OCI-LY3 (cell line): ENCODE measurements at regions not wholly inside any gene's neighbourhood (a gene's known extent, or its start where the extent isn't known, plus 50 kb on each side); places are given as distances from the start of the nearest gene placed in this dataset.

ENCODE experiments used
- H2AFZ ChIP-seq: fragments of 200-600, 300-600 bp; shearing (Covaris generic); 2 replicates; pipeline ENCODE4 v1.6.0; 2014; ENCODE audit warnings: antibody characterized with exemption, low read depth, low read length
- H3K27ac ChIP-seq: fragments of 200-600, 300-600 bp; sonication (generic); 2 replicates; pipeline ENCODE4 v1.5.1; 2014; ENCODE audit warnings: mild to moderate bottlenecking, low read length, moderate library complexity, mixed read lengths
- H3K27me3 ChIP-seq: fragments of 200-600, 300-600 bp; sonication (generic); 2 replicates; pipeline ENCODE4 v1.6.1; 2014; ENCODE audit warnings: low read depth, low read length, mixed read lengths
- H3K36me3 ChIP-seq: fragments of 200-600, 300-600 bp; sonication (generic); replicated peaks from 2 replicates; pipeline ENCODE3; 2014; ENCODE audit warnings: low read depth, low read length, mixed read lengths
- H3K4me1 ChIP-seq: fragments of 300-600, 200-600 bp; sonication (generic); 2 replicates; pipeline ENCODE4 v1.6.1; 2014; ENCODE audit warnings: low read length, mixed read lengths
- H3K4me2 ChIP-seq: fragments of 200-600, 300-600 bp; sonication (generic); 2 replicates; pipeline ENCODE4 v1.6.1; 2014; ENCODE audit warnings: low read length, mixed read lengths
- H3K4me3 ChIP-seq: fragments of 300-600, 200-600 bp; sonication (generic); 2 replicates; pipeline ENCODE4 v1.5.1; 2014; ENCODE audit warnings: antibody characterized with exemption, mild to moderate bottlenecking, low read length, moderate library complexity
- H3K79me2 ChIP-seq: fragments of 300-600, 200-600 bp; shearing (Covaris generic); 2 replicates; pipeline ENCODE4 v1.6.1; 2014; ENCODE audit warnings: mild to moderate bottlenecking, low read length, mixed read lengths
- H3K9ac ChIP-seq: fragments of 300-600, 200-600 bp; shearing (Covaris generic); 2 replicates; pipeline ENCODE4 v1.6.0; 2014; ENCODE audit warnings: mild to moderate bottlenecking, low read length, moderate library complexity
- H3K9me3 ChIP-seq: fragments of 200-600, 300-600 bp; shearing (Covaris generic); 2 replicates; pipeline ENCODE4 v1.6.1; 2014; ENCODE audit warnings: low read length, mixed read lengths; ENCODE audit not compliant: insufficient read depth
- H4K20me1 ChIP-seq: fragments of 200-600, 300-600 bp; sonication (generic); 2 replicates; pipeline ENCODE4 v1.6.1; 2016; ENCODE audit warnings: low read length, mixed read lengths; ENCODE audit not compliant: insufficient read depth
- CTCF ChIP-seq: fragments of 200-600, 300-600 bp; sonication (generic); IDR thresholded peaks from 2 replicates; pipeline ENCODE4 v1.5.1; 2014; ENCODE audit warnings: antibody characterized with exemption, low read length, low read depth
- EZH2phosphoT487 ChIP-seq: fragments of 200-600 bp; shearing (Covaris generic); IDR thresholded peaks from 2 replicates; pipeline ENCODE4 v1.6.1; 2018; ENCODE audit warnings: antibody characterized with exemption, mixed run types, low read depth

GRCh38 chrX:45751156-45751555, 550.5 kb upstream of the DIPK2B start:
- H4K20me1 ChIP-seq, result peaks cover 77% of the 10 kb centered on the region
- TF ChIP-seq EZH2phosphoT487 (no peak), CTCF (no peak)
- no peak overlapping the region for H3K9ac ChIP-seq
- H3K4me2 ChIP-seq, result no peak overlapping the region
- peaks cover 89% of the 10 kb centered on the region for H3K79me2 ChIP-seq
- H3K27ac ChIP-seq, result no peak overlapping the region
- peaks cover 65% of the 10 kb centered on the region for H3K36me3 ChIP-seq
- no peak overlapping the region for H3K4me3 ChIP-seq
- H3K4me1 ChIP-seq, result peaks cover 66% of the 10 kb centered on the region
- no peaks in the 10 kb centered on the region for H3K9me3 ChIP-seq
- H2AFZ ChIP-seq, result no peak overlapping the region
- no peaks in the 10 kb centered on the region for H3K27me3 ChIP-seq

- Histone ChIP-seq H3K9me3 (no peaks in the 10 kb centered on the region), H3K36me3 (peaks cover 65% of the 10 kb centered on the region), H3K4me3 (no peak overlapping the region), H4K20me1 (peaks cover 79% of the 10 kb centered on the region), H3K4me1 (peaks cover 61% of the 10 kb centered on the region), H2AFZ (no peak overlapping the region), H3K9ac (no peak overlapping the region), H3K79me2 (peaks cover 86% of the 10 kb centered on the region), H3K4me2 (no peak overlapping the region), H3K27ac (no peak overlapping the region), H3K27me3 (no peaks in the 10 kb centered on the region)
- no peak for TF ChIP-seq EZH2phosphoT487
- TF ChIP-seq CTCF, result no peak
Observed at GRCh38 chrX:45750639-45751038, 550.0 kb upstream of the DIPK2B start.

GRCh38 chrX:45749375-45749774, 548.7 kb upstream of the DIPK2B start:
- H3K9me3 ChIP-seq, result no peaks in the 10 kb centered on the region
- no peak overlapping the region for H2AFZ ChIP-seq
- TF ChIP-seq EZH2phosphoT487 (no peak), CTCF (peak; percentile 49)
- peaks cover 53% of the 10 kb centered on the region for H3K4me1 ChIP-seq
- no peak overlapping the region for H3K4me2 ChIP-seq
- H3K4me3 ChIP-seq, result no peak overlapping the region
- no peaks in the 10 kb centered on the region for H3K27me3 ChIP-seq
- peaks cover 67% of the 10 kb centered on the region for H3K36me3 ChIP-seq
- H4K20me1 ChIP-seq, result peaks cover 76% of the 10 kb centered on the region
- H3K9ac ChIP-seq, result no peak overlapping the region
- H3K27ac ChIP-seq, result peak overlapping the region; percentile 8; the same call in 1 of the 2 replicates
- H3K79me2 ChIP-seq, result peaks cover 77% of the 10 kb centered on the region

GRCh38 chrX:45748369-45748774, 547.7 kb upstream of the DIPK2B start:
- H3K36me3 ChIP-seq, result peaks cover 70% of the 10 kb centered on the region
- H3K9ac ChIP-seq, result no peak overlapping the region
- no peak overlapping the region for H3K4me3 ChIP-seq
- no peaks in the 10 kb centered on the region for H3K27me3 ChIP-seq
- H3K4me1 ChIP-seq, result peaks cover 43% of the 10 kb centered on the region
- H4K20me1 ChIP-seq, result peaks cover 70% of the 10 kb centered on the region
- H3K27ac ChIP-seq, result no peak overlapping the region
- no peak overlapping the region for H3K4me2 ChIP-seq
- no peak for TF ChIP-seq EZH2phosphoT487
- TF ChIP-seq CTCF, result no peak
- no peaks in the 10 kb centered on the region for H3K9me3 ChIP-seq
- H3K79me2 ChIP-seq, result peaks cover 67% of the 10 kb centered on the region
- no peak overlapping the region for H2AFZ ChIP-seq
